ENCODE measurements at regions not wholly inside any gene's neighbourhood (a gene's known extent, or its start where the extent isn't known, plus 50 kb on each side); places are given as distances from the start of the nearest gene placed in this dataset.

DNA sequence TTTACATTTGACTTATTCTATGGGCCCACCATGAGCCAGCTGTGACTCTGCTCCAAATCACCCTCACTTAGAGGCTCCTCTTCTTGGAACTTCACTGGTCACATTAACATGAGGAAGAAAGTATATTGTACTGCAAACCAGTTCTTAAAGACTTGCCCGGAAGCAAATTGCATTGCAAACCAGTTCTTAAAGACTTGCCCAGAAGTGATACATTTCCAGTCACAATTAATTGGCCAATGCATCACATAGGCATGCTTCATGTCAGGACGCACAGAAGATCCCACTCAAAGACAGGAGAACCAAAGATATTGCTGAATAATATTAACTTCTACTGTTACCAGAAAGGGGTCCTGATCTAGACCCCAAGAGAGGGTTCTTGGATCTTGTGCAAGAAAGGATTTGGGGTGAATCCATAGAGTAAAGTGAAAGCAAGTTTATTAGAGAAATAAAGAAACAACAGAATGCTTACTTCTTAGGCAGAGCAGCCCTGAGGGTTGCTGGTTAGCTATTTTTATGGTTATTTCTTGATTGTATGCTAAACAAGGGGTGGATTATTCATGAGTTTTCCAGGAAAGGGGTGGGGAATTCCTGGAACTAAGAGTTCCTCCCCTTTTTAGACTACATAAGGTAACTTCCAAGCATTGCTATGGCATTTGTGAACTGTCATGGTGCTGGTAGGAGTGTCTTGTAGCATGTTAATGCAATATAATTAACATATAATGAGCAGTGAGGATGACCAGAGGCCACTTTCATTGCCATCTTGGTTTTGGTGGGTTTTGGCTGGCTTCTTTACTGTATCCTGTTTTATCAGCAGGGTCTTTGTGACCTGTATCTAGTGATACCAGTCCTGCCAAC lies 54.6 kb upstream of the HCCS start:
- no peak for DNase-seq (ENCODE audit: low spot score)

DNA sequence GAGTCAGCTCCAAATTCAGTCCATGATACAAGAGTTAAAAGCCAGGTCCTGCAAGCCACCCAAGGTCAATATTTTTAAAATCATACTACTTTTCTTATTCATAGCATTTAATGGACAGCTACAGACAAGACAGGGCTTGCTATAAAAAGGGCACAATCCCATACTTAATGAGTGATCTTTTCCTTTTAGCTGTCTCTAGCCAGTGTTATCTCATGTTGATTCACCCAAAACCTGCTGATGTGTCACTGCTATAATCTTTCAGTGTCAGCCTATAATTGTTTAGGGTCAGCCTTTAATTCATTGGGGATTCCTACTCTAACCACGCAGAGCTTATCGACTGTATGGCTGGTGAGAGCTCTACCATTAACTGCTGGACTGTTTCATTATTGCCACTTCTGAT lies 51.2 kb upstream of the HCCS start:
- no peak for DNase-seq (ENCODE audit: low spot score)
